ENCODE measurements at regions not wholly inside any gene's neighbourhood (a gene's known extent, or its start where the extent isn't known, plus 50 kb on each side); places are given as distances from the start of the nearest gene placed in this dataset.

GRCh38 chr4:100742045-100742444 lies 224.2 kb upstream of the EMCN start:
- DNase-seq (no peak), ATAC-seq (no peak)
- Histone ChIP-seq H3K27ac (no peak overlapping the region), H3K4me1 (no peaks in the 10 kb centered on the region), H3K36me3 (no peaks in the 10 kb centered on the region), H3K4me3 (no peak overlapping the region), H3K27me3 (no peaks in the 10 kb centered on the region), H3K9me3 (no peaks in the 10 kb centered on the region)
- WGBS (ENCODE audit: insufficient coverage, low coverage, low lambda C conversion rate, missing lambda C conversion rate) = 43% methylated on average over 4 of the region's 4 CpGs
- peak in 3 of 4 donors; percentile 21 to 34 (median 32) for TF ChIP-seq CTCF (IDR thresholded peaks at IDR 0.05)
- TF ChIP-seq POLR2A (IDR thresholded peaks at IDR 0.05) = no peak
- intact Hi-C loops (cut with DNase I) = no loop called here

GRCh38 chr4:100739426-100739825 lies 221.6 kb upstream of the EMCN start:
- intact Hi-C loops (cut with DNase I) = no loop called here
- no peak for DNase-seq
- no peak for ATAC-seq
- TF ChIP-seq CTCF (IDR thresholded peaks at IDR 0.05) = no peak
- TF ChIP-seq POLR2A (IDR thresholded peaks at IDR 0.05) = no peak
- 26% methylated on average over 2 of the region's 2 CpGs for WGBS (ENCODE audit: insufficient coverage, low coverage, low lambda C conversion rate, missing lambda C conversion rate)
- Histone ChIP-seq H3K4me1 (no peaks in the 10 kb centered on the region), H3K27ac (no peak overlapping the region), H3K27me3 (no peaks in the 10 kb centered on the region), H3K9me3 (no peaks in the 10 kb centered on the region), H3K4me3 (no peak overlapping the region), H3K36me3 (no peaks in the 10 kb centered on the region)

- WGBS (ENCODE audit: insufficient coverage, low coverage, low lambda C conversion rate, missing lambda C conversion rate) = 53% methylated on average over 7 of the region's 7 CpGs
- Histone ChIP-seq H3K36me3 (no peaks in the 10 kb centered on the region), H3K27me3 (no peaks in the 10 kb centered on the region), H3K9me3 (no peaks in the 10 kb centered on the region), H3K4me1 (no peaks in the 10 kb centered on the region), H3K4me3 (no peak overlapping the region), H3K27ac (no peak overlapping the region)
- intact Hi-C loops (cut with DNase I) = no loop called here
- DNase-seq (no peak), ATAC-seq (no peak)
- TF ChIP-seq CTCF (IDR thresholded peaks at IDR 0.05) (no peak), POLR2A (IDR thresholded peaks at IDR 0.05) (no peak)
Measured at GRCh38 chr4:100738196-100739165, 220.7 kb upstream of the EMCN start.

- Histone ChIP-seq H3K27ac (no peak overlapping the region), H3K9me3 (no peaks in the 10 kb centered on the region), H3K4me1 (no peaks in the 10 kb centered on the region), H3K27me3 (no peaks in the 10 kb centered on the region), H3K36me3 (no peaks in the 10 kb centered on the region), H3K4me3 (no peak overlapping the region)
- intact Hi-C loops (cut with DNase I) = no loop called here
- ATAC-seq = peak; percentile 60 to 89 (median 76)
- 48% methylated on average over 2 of the region's 2 CpGs for WGBS (ENCODE audit: insufficient coverage, low coverage, low lambda C conversion rate, missing lambda C conversion rate)
- TF ChIP-seq POLR2A (IDR thresholded peaks at IDR 0.05) = no peak
- TF ChIP-seq CTCF (IDR thresholded peaks at IDR 0.05) = no peak
- DNase-seq = no peak
Measured at GRCh38 chr4:100736641-100737451, 219.0 kb upstream of the EMCN start.

Measured in right lobe of liver (tissue), 6 donors.